H9 (cell line): ENCODE measurements at regions not wholly inside any gene's neighbourhood (a gene's known extent, or its start where the extent isn't known, plus 50 kb on each side); places are given as distances from the start of the nearest gene placed in this dataset.

Experiments
- DNase-seq: peaks from one replicate; pipeline ENCODE4 v3.0.0-alpha.2; 2017
- H2AFZ ChIP-seq: one replicate; pipeline ENCODE4 v1.6.1; 2013; ENCODE audit warnings: mild to moderate bottlenecking, low read length, control low read depth, moderate library complexity
- H2AK5ac ChIP-seq: 2 replicates; pipeline ENCODE4 v1.6.1; 2013; ENCODE audit warnings: low read length, control low read depth, mixed read lengths; ENCODE audit not compliant: insufficient read length
- H2BK120ac ChIP-seq: one replicate; pipeline ENCODE4 v1.6.1; 2013; ENCODE audit warnings: low read depth, mild to moderate bottlenecking, low read length, control low read depth, inconsistent platforms; ENCODE audit not compliant: poor library complexity, severe bottlenecking
- H2BK12ac ChIP-seq: 2 replicates; pipeline ENCODE4 v1.6.1; 2013; ENCODE audit warnings: low read length, control low read depth, mixed read lengths, low read depth; ENCODE audit not compliant: insufficient read length
- H2BK15ac ChIP-seq: 2 replicates; pipeline ENCODE4 v1.6.1; 2013; ENCODE audit warnings: low read depth, low read length, control low read depth
- H2BK20ac ChIP-seq: one replicate; pipeline ENCODE4 v1.6.1; 2013; ENCODE audit warnings: low read depth, mild to moderate bottlenecking, low read length, control low read depth, inconsistent platforms; ENCODE audit not compliant: poor library complexity, severe bottlenecking
- H2BK5ac ChIP-seq: 2 replicates; pipeline ENCODE4 v1.6.1; 2013; ENCODE audit warnings: low read length, control low read depth, mixed read lengths; ENCODE audit not compliant: insufficient read length
- H3K14ac ChIP-seq: 2 replicates; pipeline ENCODE4 v1.6.1; 2013; ENCODE audit warnings: low read length, control low read depth; ENCODE audit not compliant: insufficient read depth
- H3K18ac ChIP-seq: 2 replicates; pipeline ENCODE4 v1.6.1; 2013; ENCODE audit warnings: low read depth, mild to moderate bottlenecking, mixed read lengths, low read length, control low read depth; ENCODE audit not compliant: insufficient read length
- H3K23ac ChIP-seq: 2 replicates; pipeline ENCODE4 v1.6.1; 2013; ENCODE audit warnings: low read length, control low read depth, mixed read lengths, low read depth; ENCODE audit not compliant: insufficient read length
- H3K23me2 ChIP-seq: 2 replicates; pipeline ENCODE4 v1.6.1; 2013; ENCODE audit warnings: low read depth, mild to moderate bottlenecking, mixed read lengths, low read length, control low read depth; ENCODE audit not compliant: insufficient read length, poor library complexity, severe bottlenecking
- H3K27ac ChIP-seq: 2 replicates; pipeline ENCODE4 v1.5.1; 2013; ENCODE audit warnings: low read length, control low read depth, mixed read lengths, low read depth; ENCODE audit not compliant: insufficient read length
- H3K27me3 ChIP-seq: 2 replicates; pipeline ENCODE4 v1.6.1; 2013; ENCODE audit warnings: low read length, control low read depth, inconsistent platforms; ENCODE audit not compliant: insufficient read depth
- H3K4ac ChIP-seq: 2 replicates; pipeline ENCODE4 v1.6.1; 2013; ENCODE audit warnings: low read depth, mild to moderate bottlenecking, control low read depth, inconsistent platforms, low read length, moderate library complexity
- H3K4me1 ChIP-seq: 2 replicates; pipeline ENCODE4 v1.6.1; 2013; ENCODE audit warnings: low read length, control low read depth, inconsistent platforms; ENCODE audit not compliant: insufficient read depth
- H3K4me2 ChIP-seq: 2 replicates; pipeline ENCODE4 v1.6.1; 2013; ENCODE audit warnings: low read length, control low read depth, mixed read lengths; ENCODE audit not compliant: insufficient read length, insufficient read depth
- H3K56ac ChIP-seq: 2 replicates; pipeline ENCODE4 v1.6.1; 2013; ENCODE audit warnings: low read depth, mild to moderate bottlenecking, mixed read lengths, low read length, control low read depth; ENCODE audit not compliant: insufficient read length
- H3K79me1 ChIP-seq: 2 replicates; pipeline ENCODE4 v1.6.1; 2013; ENCODE audit warnings: low read depth, mild to moderate bottlenecking, moderate library complexity, low read length, control low read depth, inconsistent platforms; ENCODE audit not compliant: insufficient read depth, poor library complexity, severe bottlenecking
- H3K79me2 ChIP-seq: 2 replicates; pipeline ENCODE4 v1.6.1; 2013; ENCODE audit warnings: low read length, control low read depth, inconsistent platforms; ENCODE audit not compliant: insufficient read depth
- H3K9ac ChIP-seq: 2 replicates; pipeline ENCODE4 v1.6.1; 2013; ENCODE audit warnings: low read length, control low read depth, mixed read lengths; ENCODE audit not compliant: insufficient read length; ENCODE audit errors: extremely low read depth
- H3K9me3 ChIP-seq: one replicate; pipeline ENCODE4 v1.6.1; 2013; ENCODE audit warnings: low read depth, low read length, inconsistent platforms; ENCODE audit not compliant: control insufficient read depth
- H3T11ph ChIP-seq: one replicate; pipeline ENCODE4 v1.6.1; 2013; ENCODE audit warnings: mild to moderate bottlenecking, low read length, control low read depth, inconsistent platforms
- H4K20me1 ChIP-seq: one replicate; pipeline ENCODE4 v1.6.1; 2013; ENCODE audit not compliant: control insufficient read depth, insufficient read length, insufficient read depth
- H4K5ac ChIP-seq: 2 replicates; pipeline ENCODE4 v1.6.1; 2013; ENCODE audit warnings: low read depth, mild to moderate bottlenecking, mixed read lengths, low read length, control low read depth; ENCODE audit not compliant: insufficient read length
- H4K8ac ChIP-seq: replicated peaks from 2 replicates; pipeline ENCODE4 v1.6.1; 2013; ENCODE audit warnings: low read length, control low read depth, mixed read lengths, low read depth; ENCODE audit not compliant: insufficient read length
- H4K91ac ChIP-seq: 2 replicates; pipeline ENCODE4 v1.6.1; 2013; ENCODE audit warnings: low read depth, mild to moderate bottlenecking, moderate library complexity, mixed read lengths, low read length, control low read depth; ENCODE audit not compliant: insufficient read length
- H3K27ac Mint-ChIP-seq, 3 experiments: 2 replicates in 2 of 3; 3 replicates in 1 of 3; pipeline ENCODE4 v1.8.0; 2020 to 2021; ENCODE audit warnings: mixed read lengths in 3 of 3, mild to moderate bottlenecking in 1 of 3, moderate library complexity in 1 of 3
- H3K27me3 Mint-ChIP-seq: 2 replicates; pipeline ENCODE4 v1.8.0; 2021; ENCODE audit warnings: low read depth, mild to moderate bottlenecking, moderate library complexity, mixed read lengths
- H3K36me3 Mint-ChIP-seq, 3 experiments: 2 replicates in 2 of 3; 3 replicates in 1 of 3; pipeline ENCODE4 v1.8.0; 2020 to 2021; ENCODE audit warnings: low read depth in 3 of 3, mixed read lengths in 3 of 3; ENCODE audit not compliant: insufficient read depth in 1 of 3
- H3K4me1 Mint-ChIP-seq, 2 experiments: 2 replicates each; pipeline ENCODE4 v1.8.0; 2020; ENCODE audit warnings: mixed read lengths in 2 of 2
- H3K4me3 Mint-ChIP-seq, 2 experiments: 2 replicates in 1 of 2; 3 replicates in 1 of 2; pipeline ENCODE4 v1.8.0; 2020 to 2021; ENCODE audit warnings: mild to moderate bottlenecking in 2 of 2, mixed read lengths in 2 of 2, moderate library complexity in 1 of 2
- H3K9me3 Mint-ChIP-seq, 2 experiments: 2 replicates in 1 of 2; 3 replicates in 1 of 2; pipeline ENCODE4 v1.8.0; 2020; ENCODE audit warnings: mild to moderate bottlenecking in 2 of 2, mixed read lengths in 2 of 2, moderate library complexity in 1 of 2
- CTCF ChIP-seq: fragments of 200-600 bp; sonication (generic); conservative IDR thresholded peaks from 3 replicates; pipeline ENCODE4 v1.8.0; 2021; ENCODE audit warnings: antibody characterized with exemption, mild to moderate bottlenecking
- WGBS: extraction: QIAGEN DNeasy Blood & Tissue Kit; methylation state at CpG from one replicate; pipeline ENCODE4 v1.1.7; 2013; ENCODE audit warnings: missing lambda C conversion rate, low lambda C conversion rate, mixed read lengths; ENCODE audit not compliant: insufficient read length; ENCODE audit errors: extremely low coverage; 5-methylcytosine and 5-hydroxymethylcytosine counted together

- no peak for TF ChIP-seq CTCF
- H2BK20ac ChIP-seq: no peak overlapping the region
- H3K18ac ChIP-seq: no peak overlapping the region
- no peaks in the 10 kb centered on the region for H3K27me3 Mint-ChIP-seq
- H3K27me3 ChIP-seq: no peaks in the 10 kb centered on the region
- no peaks in the 10 kb centered on the region for H3K9me3 ChIP-seq
- no peaks in the 10 kb centered on the region for H3K4me1 Mint-ChIP-seq
- no peak overlapping the region for H3K9ac ChIP-seq
- no peak overlapping the region for H2BK12ac ChIP-seq
- no peak overlapping the region for H2BK5ac ChIP-seq
- no peak overlapping the region for H3K4me3 Mint-ChIP-seq
- H2BK15ac ChIP-seq: no peak overlapping the region
- H2BK120ac ChIP-seq: no peak overlapping the region
- H3K27ac Mint-ChIP-seq: no peak overlapping the region
- H3K79me1 ChIP-seq: no peaks in the 10 kb centered on the region
- no peak overlapping the region for H3K14ac ChIP-seq
- no peak overlapping the region for H4K91ac ChIP-seq
- peaks cover 3 to 12% of the 10 kb centered on the region in 2 experiments; a peak in 3 of 5 replicates for H3K9me3 Mint-ChIP-seq
- no peak overlapping the region for H3K4me2 ChIP-seq
- no peaks in the 10 kb centered on the region for H3K79me2 ChIP-seq
- no peak overlapping the region for H3K56ac ChIP-seq
- no peak for DNase-seq
- no peaks in the 10 kb centered on the region for H4K20me1 ChIP-seq
- H3K23me2 ChIP-seq: no peaks in the 10 kb centered on the region
- no peak overlapping the region for H3K4ac ChIP-seq
- H3K23ac ChIP-seq: no peak overlapping the region
- peaks cover 0 to 4% (median 3%) of the 10 kb centered on the region in 3 experiments; a peak in 3 of 7 replicates for H3K36me3 Mint-ChIP-seq
- no peak overlapping the region for H3T11ph ChIP-seq
- H3K27ac ChIP-seq: no peak overlapping the region
- no peak overlapping the region for H2AFZ ChIP-seq
- no peaks in the 10 kb centered on the region for H3K4me1 ChIP-seq
- H4K8ac ChIP-seq: no peak overlapping the region
- H4K5ac ChIP-seq: no peak overlapping the region
- H2AK5ac ChIP-seq: no peak overlapping the region
- WGBS: no CpG with 5 or more reads among the region's 1 CpG
Measured at GRCh38 chr4:160286051-160286450, 1183.2 kb downstream of the RAPGEF2 start.
